HG03520 (cell line): ENCODE measurements at regions not wholly inside any gene's neighbourhood (a gene's known extent, or its start where the extent isn't known, plus 50 kb on each side); places are given as distances from the start of the nearest gene placed in this dataset.

Experiments
- ATAC-seq: cut with Tn5 transposase; IDR thresholded peaks from one replicate; pipeline ENCODE4 v1.9.1; 2021; ENCODE audit warnings: mild to moderate bottlenecking, moderate library complexity; ENCODE audit not compliant: unreplicated experiment

DNA sequence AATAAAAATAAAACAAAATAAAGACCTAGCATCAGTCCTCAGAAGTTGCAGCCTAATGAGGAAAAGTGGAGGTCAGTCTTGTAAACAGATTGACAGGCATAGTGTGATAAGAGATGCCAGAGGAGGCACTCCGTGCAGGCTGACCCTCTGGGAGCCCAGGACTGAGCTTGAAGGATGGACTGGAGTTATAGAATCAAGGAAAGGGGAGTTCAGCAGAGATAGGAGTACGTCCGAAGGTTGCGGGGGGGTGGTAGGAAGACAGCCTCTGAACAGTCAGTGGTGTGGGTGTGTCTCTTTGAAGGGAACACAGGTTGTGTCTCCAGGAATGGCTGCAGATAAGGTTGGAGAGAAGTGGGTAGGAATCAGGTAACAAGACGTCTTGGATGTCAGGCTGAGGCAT is 126.1 kb upstream of the CPEB4 start:
- ATAC-seq, result no peak

DNA sequence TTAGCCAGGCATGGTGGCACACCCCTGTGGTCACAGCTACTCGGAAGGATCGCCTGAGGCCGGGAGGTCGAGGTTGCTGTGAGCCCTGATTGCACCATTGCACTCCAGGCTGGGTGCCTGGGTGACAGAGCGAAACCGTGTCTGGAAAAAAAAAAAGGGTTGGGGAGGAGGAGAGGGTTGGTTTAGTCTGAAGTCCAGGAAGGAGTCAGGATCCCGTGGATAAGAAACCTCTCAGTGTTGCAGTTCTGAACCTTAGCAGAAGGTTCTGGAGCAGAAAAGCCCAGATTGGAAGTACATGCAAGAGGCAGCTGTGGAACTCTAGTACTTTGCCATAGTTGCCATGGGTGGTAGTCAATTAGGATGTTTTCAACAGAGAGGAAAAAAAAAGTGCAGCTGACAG is 125.2 kb upstream of the CPEB4 start:
- ATAC-seq, result no peak

DNA sequence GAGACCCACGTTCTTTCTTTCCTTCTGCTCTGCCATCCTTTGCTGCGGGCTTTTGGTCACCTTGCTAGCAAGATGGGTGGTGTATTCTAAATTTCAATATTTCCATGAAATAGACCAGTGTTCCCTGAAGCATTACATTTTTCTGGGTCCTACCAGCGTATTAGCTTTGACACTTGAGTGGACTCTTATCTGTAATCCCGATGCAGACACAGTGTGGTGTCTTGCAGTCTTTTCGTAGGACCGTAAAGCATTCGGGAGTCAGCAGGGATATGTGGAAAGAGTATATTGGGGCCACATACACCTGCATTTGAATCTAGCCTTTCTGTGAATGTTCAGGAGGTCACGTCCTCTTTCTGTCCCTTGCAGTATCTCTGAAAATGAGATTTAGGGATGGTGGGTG is 124.7 kb upstream of the CPEB4 start:
- ATAC-seq, result no peak

DNA sequence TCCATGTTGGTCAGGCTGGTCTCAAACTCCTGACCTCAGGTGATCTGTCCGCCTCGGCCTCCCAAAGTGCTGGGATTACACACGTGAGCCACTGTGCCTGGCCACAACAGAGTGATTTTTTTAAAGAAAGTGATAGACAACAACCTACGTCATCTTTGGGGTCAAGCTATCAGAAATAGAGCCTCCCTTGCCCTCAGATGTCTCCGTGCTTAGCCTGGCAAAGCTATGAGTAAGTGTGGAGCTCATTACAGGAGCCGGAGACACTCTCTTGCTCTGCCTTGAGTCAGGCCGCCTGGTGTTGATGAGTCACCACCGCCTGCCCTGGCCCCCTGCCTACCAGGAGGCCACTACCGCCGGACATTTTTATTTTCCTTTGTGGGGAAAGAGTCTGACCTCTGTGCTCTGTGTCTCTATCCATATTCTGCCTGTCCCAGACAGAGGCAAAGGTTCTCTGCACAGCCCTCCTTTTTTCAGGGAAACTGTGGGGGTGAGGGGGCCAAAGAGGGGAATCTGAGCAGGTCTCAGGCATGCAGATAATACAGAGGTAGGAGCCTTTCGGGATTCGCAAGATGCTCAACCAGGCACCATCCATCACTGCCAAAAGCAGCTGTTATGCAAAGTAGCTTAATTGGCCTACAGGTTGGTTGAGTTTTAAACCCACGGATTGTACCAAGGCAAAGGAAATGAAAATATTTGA is 123.7 kb upstream of the CPEB4 start:
- ATAC-seq, result no peak

DNA sequence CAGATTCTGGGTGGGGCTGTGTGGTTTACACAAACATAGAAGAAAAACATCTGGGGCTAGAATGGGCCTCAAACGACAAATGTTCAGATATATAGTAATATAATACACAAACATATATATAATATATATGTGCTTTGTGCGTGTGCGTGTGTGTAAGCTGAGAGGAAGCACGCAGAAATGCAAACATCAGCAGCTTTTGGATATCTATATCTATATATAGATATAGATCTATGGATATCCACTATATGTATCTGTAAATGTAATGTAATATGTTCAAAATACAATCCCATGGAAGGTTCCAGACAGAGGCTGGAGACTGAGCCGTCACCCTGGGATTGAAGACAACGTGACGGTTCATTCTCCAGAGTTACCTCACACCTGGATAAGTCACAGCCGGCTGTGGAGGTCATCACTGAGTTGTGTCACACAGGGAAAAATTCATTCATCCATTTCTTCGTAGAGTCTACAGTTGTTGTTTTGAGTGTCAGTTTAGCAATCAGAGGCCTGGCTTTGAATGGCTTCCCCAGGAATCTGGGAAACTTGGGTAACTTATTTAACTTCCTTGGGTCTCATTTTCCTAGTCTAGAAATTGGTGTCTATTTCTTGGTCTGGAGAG is 123.0 kb upstream of the CPEB4 start:
- no peak for ATAC-seq

DNA sequence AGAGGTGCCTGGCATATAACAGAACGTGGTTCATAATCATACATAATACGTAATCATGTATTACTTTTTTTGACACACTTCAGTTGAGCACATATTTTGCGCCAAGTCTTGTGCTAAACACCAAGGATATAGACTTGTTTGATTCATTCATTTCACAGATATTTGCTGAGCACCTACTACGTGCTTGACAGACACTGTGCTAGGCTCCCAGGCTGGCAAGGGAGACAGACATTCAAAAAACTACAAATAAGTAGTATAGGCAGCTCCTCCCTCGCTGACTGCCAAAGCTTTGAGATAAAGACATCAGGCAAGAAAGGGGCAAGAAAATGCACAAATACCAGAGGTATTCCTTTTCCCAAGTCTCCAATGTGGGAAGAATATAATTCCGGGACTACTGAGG is 122.5 kb upstream of the CPEB4 start:
- ATAC-seq, result no peak

DNA sequence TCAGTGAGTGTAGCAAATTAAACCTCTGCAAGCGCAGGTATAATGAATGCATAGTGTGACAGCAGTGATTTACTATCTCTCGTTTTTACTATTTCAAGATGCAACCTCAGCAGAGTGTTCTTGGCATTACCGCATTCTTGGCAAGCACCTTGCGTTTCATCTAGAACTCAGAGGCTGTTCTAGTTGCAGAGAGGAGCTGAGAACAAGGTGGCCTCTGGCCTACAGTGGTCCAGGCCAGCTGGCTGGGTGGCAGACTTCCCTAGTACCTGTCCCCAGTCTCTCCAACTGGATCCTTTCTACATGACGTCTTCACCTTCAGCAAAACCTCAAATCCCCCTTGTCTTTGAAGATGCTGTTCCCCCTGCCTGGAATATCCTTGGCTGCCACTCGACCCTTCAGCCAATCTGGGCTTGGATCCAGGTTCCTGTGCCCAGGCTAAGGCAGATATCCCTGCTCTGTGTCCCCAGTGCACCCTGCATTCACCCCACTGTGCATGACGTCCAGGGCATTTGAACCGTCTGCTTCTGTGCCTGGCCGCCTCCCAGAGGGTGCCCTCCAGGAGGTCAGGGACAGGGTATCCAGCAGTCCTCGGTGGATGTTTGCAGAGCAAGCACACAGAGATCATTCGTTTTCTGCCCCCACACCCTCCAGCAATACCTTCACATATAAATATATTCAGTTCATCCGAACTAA is 120.4 kb upstream of the CPEB4 start:
- ATAC-seq, result no peak

DNA sequence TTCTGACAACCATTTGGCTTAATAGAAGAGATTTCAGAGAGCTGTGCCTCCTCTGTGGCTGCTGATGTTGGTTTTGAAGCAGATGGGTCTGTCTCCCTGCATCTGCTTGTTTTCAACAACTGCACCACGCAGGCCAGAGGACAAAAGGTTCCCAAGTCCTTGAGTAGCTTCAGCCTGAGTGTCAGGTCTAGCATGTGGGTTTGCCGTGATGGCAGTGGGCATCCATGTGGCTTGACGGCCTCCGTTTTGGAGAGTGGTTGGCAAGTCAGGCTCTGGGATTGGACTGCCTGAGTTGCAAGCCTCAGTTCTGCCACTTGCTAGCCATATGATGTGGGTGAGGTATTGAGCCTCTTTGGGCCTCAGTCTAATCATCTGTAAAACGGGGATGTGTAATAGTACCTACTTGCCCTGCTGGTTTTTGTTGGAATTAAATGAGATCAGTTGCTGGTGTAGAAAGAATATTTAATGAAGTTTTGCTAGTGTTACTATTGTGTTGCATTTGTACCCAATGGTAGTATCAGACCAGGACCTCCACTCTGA is 119.8 kb upstream of the CPEB4 start:
- ATAC-seq, result no peak

DNA sequence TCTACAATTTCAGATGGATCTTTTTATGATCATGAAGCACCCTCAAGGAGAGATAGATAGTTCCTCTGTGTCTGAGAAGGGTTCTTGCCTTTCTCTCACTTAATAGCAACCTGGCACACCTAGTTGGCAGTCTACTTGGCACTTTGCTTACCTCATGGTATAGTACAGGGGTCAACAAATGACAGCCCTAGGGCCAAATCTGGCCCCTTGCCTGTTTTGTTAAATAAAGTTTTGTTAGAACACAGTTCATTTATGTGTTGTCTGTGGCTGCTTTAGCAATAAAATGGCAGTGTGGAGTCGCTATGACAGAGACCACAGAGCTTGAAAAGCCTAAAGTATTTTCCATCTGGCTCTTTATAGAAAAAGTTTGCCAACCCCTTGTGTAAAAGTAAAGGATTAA is 119.3 kb upstream of the CPEB4 start:
- ATAC-seq, result no peak

DNA sequence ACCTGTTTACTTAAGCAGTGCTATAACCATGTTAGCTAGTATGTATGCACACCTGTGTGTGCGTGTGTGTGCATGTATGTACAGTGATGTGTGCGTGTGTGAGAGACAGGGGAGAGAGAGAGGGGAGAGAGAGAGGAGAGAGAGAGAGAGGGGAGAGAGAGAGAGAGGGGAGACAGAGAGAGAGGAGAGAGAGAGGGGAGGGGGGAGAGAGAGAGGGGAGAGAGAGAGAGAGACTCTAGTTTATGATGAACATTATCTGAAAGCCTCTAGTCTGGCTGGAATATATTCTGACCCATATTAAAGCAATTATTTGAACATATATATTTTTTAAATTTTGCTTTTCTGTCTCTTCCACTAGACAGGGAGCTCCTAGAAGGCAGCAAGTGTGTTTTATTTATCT is 117.5 kb upstream of the CPEB4 start:
- no peak for ATAC-seq

DNA sequence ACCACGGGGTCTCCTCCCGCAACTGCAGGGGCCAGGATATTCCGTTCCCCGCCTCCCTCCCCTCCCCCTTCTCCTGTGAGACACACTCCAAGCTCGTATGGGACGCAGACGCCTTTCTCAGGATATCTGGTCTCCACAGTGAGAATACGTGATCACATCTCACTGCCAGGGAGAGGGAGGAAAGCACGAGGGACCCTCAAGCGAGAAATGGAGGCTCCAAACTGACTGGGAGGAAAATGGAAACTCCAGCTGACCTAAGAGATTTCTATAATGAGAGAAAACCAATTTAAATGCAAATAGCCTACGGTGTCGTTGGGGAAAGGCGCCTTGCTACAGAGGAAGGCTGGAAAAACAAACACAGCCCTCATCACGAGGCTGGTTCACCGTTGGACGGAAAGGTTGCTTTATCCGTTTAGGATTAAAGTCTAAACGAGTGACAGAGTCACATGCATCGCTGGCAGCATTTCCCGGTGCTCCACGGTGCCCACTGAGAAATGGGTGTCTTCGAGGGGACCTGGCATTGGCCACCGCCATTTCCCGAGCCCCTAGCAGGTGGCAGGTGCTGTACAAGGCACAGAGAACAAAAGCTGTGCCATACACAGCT is 116.9 kb upstream of the CPEB4 start:
- no peak for ATAC-seq

DNA sequence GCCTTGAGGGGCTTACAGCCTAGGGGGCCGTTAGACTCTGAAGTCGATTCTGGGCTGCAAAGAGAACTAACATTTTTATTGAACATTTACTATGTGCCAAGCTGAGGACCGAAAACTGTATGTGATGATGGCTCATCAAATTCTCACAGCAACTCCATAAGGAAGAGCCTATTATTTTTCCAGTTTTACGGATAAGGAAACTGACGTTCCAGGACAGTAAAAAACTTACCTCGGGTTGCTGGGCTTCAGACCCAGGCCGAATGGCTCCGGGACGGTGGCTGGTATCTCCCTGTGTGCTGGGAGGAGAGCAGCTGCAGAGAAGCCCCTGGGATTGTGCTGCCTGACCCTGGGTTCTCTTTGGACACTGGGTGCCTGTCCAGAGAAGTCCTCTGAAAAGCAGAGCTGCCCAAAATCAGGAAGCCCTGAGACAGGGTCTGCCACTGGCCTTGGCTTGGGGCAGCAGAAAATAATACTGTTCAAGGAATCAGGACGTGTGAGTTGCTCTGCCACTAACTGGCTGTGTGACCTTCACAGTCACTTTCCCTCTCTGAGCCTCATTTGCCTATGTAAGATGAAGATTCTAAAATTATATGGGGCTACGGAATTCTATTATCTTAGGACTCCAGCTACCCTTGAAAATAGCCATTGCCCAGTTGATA is 116.3 kb upstream of the CPEB4 start:
- ATAC-seq, result no peak

DNA sequence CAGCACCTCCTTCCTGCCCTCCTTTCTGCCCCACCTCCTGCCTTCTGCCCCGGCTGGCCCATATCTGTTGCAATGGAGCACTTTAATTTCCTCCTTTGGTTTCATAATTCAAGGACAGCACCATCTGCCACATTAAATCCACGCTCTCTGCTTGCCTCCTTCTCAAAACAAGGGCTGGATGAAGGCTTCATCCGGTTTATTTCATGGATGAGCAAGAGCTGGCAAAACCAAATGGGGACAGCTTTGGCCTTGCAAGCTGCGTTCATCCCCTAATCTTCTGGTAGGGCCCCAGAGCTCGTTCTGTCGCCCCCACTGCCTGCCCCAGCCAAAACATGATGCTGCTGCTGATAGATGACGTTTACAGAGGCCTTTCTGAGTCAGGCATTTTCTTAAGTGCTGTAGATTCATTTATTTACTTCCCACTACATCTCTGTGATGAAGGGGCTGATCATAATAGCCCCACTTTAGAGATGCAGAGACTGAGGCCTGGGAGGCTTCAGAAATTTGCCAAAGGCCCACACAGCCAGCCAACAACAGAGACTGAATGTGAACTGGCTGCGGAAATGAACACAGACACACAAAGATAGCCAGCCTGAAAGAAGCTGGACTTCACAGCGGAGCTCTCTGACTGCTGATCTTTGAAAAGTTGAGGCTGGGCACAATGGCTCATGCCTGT is 115.6 kb upstream of the CPEB4 start:
- ATAC-seq, result no peak

DNA sequence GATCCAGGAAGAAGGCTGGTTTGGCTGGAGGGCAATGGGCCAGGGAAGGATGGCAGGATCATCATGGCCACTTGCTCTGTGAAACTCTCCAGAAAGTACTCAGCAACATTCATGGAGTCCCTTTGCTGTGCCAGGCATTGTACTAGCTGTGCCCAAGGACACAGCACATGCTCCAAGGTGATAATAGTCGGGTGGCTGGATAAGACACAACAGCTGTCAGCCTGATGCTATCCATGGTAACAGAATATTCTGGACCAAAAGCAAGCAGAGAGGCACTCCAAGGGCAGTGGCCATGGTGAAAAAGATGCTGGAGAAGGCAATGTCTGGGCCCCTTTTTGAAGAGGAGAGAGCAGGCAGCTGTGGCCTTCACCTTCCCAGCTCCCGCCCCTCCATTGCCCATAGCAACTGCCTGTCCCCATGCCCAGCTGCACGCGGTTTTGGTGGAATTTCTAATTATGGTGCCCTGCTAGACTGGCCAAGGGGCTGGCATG is 113.8 kb upstream of the CPEB4 start:
- ATAC-seq, result no peak

DNA sequence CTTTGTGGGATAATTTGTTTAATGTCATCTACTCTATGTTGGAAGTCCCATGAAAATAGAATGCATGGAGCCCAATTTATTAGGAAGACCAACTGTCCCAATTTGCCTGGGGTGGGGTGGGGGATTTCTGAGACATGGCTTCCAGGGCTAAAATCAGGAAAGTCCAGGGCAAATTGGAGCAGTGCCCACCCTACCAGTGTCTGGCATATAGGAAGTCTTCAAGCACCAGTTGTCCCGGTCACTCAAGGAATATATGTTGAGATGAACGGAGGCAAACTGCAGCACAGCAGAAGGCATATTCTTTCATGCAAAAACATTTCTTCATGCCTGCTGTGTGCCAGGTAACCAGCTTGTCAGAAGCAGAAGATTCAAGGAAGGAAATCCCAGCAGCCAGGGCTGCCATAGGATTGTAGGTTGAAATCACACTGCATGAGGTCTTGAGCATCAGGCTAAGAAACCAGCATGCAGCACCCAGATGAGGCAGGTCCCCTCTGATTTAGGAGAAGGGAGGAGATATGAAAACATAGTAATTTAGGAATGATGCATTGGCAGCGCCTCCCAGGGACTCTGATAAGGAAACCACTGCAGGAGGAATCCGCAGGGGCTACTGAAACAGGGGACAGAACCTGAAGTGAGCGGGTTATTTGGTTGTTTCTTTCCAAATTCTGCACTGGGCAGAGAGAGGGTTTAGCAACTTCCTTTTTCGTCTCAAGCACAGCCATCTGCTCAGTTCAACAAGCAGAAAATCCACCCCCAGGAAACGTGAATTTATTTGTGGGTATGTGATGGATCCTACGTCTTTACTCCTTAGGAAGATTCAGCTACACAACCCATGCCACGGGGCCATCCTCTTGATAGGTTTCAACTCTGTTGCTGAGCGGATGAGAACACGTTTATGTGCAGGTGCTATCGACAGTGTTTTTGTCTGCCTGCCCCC is 112.6 kb upstream of the CPEB4 start:
- no peak for ATAC-seq

DNA sequence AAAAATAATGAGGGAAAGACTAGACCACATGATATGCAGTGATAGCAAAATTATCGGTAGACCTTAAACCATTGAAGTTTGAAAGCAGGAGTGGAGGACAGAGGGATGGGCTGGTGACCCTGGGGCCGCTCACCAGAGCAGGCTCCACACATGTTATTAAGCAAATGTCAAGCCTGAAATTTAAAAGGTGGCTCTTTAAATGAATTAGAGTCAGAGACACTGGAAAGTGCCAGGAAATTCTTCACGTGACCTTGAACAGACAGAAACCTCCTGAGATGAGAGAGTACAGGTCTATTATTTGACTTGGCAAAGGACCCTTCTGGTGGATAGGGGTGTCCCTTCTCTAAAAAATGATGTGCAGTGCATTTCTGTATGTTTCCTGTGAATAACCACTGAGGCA is 111.0 kb upstream of the CPEB4 start:
- ATAC-seq, result no peak

DNA sequence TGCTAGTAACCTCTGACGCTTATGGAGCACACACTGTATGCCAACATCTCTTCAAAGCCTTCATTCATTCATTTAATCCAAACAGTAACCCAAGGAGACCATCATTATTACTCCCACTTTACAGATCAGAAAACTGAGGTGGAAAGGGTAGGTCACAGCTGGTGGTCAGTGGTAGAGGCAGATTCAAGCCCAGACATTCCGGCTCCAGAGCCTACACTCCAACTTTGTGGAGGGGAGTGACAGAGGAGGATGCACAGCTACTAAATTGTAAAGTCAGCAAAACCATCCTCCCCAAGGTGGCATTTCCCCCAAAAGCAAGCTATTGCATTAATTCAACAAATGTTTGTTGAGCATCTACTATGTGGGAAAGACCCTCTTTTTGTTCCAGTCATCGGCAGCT is 110.5 kb upstream of the CPEB4 start:
- ATAC-seq, result no peak

DNA sequence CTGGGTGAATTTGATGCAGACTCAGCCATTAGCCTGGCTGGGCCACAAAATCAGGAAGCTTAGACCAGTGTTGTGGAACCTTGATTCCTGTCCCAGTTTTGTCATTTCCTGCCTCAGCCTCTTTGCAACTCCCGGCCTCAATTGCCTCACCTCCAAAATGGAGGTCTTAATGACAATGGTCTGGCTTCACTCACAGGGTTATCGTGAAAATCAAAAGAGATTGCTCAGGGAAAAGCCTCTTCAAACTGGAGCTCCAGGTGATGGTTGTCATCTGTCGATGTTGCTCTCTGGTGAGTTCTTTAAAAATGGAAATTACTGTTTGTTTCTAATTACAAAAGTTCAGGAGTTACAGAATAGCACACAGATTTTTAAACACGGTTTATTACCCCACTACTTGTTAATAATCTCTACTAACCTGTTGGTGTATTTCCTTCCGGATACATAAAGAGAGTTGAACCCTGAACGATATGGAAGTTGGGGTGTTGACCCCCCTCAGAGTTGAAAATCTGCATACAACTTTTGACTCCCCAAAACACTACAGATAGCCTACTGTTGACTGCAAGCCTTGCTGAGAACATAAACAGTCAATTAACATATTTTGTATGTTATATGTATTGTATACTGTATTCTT is 109.9 kb upstream of the CPEB4 start:
- no peak for ATAC-seq

DNA sequence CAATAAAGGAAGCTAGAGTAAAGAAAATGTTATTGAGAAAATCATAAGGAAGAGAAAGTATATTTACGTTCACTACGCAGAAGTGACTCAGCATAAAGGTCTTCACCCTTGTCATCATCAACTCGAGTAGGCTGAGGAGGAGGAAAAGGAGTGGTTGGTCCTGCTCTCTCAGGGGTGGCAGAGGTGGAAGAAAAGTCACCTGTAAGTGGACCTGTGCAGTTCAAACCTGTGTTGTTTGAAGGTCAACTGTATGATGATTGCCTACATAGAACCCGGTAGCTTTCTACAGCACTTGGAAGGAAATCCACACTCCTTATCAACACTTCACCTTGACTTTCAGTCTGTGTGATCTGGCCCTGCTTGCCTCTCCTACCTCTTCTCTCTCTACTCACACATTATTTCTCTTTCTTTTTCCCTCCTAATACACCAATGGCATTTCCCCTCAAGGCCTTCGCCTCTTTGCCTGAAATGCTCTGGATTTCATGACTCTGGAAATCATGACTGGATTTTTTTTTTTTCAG is 109.3 kb upstream of the CPEB4 start:
- ATAC-seq, result no peak
